ENCODE measurements at regions not wholly inside any gene's neighbourhood (a gene's known extent, or its start where the extent isn't known, plus 50 kb on each side); places are given as distances from the start of the nearest gene placed in this dataset.

DNA sequence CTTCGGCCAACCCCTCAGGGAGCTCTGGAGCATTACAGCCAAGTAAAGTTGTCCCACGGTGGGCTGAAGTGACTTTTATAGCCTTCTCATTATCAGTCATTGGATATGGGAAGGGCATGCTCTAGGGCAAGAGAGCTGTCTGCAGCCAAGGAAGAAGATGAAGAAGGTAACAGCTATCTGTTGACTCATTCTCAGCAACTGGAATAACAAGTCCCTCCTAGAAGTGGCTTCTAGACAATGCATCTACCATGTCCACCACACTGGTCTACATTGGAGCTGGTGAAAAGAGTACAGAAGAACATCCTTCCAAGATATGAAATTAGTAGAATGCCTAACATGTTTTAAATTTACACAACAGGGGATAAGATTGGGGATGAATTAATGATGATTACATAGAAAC lies 524.2 kb downstream of the ACTL7B start:
- peaks cover 13% of the 10 kb centered on the region for H3K9me3 Mint-ChIP-seq (ENCODE audit: low read depth)
- H3K27me3 Mint-ChIP-seq: no peaks in the 10 kb centered on the region
- no peak overlapping the region for H3K4me3 Mint-ChIP-seq
- H3K36me3 Mint-ChIP-seq: no peaks in the 10 kb centered on the region
- CTCF ChIA-PET: no interaction called here
- ATAC-seq (no peak), DNase-seq (no peak)
- no peaks in the 10 kb centered on the region for H3K4me1 Mint-ChIP-seq
- H3K27ac Mint-ChIP-seq: no peak overlapping the region

DNA sequence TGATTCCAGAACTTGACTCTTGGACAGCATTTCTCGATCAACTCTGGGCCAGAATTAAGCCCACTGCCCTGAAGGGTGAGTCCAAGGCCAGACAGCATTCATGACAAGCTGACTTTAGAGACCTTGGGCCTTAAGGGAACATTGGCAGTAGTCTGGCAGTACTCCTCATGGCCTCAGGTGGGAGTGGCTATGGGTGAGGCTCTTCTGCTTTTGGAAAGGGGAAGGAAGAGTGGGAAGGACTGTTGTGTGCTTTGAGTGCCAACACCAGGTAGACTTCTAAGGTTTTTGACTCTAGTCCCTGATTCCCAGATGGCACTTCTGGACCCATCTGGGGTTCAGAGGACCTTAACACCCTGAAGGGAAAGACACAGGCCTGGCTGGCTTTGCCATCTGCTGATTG lies 530.4 kb downstream of the ACTL7B start:
- Mint-ChIP-seq H3K4me3 (no peak overlapping the region), H3K4me1 (no peaks in the 10 kb centered on the region), H3K36me3 (no peaks in the 10 kb centered on the region), H3K27ac (no peak overlapping the region), H3K27me3 (no peaks in the 10 kb centered on the region), H3K9me3 (ENCODE audit: low read depth) (peaks cover 13% of the 10 kb centered on the region)
- no peak for ATAC-seq
- no peak for DNase-seq
- CTCF ChIA-PET: no interaction called here

DNA sequence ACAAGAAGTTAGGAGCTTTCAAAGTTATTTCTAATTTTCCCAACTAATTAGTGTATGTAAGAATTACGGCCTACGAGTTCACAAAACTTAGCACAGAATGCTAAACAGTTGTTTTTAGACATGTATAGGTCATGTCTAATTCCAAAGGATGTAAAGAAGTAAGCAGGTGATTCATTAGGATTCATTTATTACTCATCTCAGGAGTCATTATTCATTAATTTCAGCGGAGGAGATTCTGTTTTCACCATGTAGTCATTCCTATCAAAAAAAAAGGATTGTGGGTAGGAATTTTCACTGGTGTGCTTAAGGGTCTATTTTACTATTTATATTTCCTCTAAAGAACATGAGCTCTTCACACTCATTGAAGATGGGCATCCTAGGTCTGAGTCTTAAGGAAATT lies 532.2 kb downstream of the ACTL7B start:
- CTCF ChIA-PET: interaction anchor here (0.5 kb wide), 1 partner anchor 874 kb away, joined by 4 read pairs; no protein-coding TSS in a partner anchor
- Mint-ChIP-seq H3K36me3 (no peaks in the 10 kb centered on the region), H3K4me3 (no peak overlapping the region), H3K4me1 (no peaks in the 10 kb centered on the region), H3K27ac (no peak overlapping the region), H3K9me3 (ENCODE audit: low read depth) (peaks cover 11% of the 10 kb centered on the region), H3K27me3 (no peaks in the 10 kb centered on the region)
- ATAC-seq (no peak), DNase-seq (no peak)

DNA sequence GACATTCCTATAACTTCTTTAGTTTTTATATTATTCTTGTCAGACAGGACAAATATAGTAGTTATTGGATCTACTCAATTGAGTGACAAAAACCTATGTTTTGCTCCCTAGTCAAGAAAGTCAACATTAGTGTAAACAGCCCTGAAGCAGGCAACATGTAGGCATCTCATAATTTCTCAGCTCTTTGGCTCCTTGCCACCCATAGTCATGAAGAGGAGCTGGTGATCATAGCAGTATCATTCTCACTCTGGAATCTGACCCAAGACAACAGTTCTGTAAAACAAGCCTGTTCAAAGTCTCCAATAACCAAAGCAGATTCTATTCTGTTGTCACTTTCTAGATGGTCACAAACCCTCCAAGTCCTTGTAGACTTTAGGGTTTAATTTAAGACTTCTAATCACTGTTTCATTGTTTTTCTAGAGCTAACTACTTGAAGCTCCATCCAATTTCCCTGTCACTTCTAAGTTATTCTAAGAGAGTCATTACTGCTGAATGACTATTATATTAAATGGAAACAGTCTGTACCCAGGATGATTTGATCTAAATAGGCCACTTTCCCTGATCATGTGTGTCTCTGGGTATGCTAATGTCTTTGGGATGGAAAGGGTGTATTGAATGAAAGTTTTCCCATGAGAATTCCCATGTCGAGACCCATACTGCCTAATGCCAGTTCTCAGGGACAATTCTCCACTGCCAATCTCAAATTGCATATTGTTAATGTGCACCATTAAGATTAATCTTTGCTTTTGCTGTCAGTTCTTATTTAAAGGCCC lies 533.3 kb downstream of the ACTL7B start:
- no peak overlapping the region for H3K4me3 Mint-ChIP-seq
- CTCF ChIA-PET: no interaction called here
- ATAC-seq (no peak), DNase-seq (no peak)
- H3K27me3 Mint-ChIP-seq: no peaks in the 10 kb centered on the region
- no peaks in the 10 kb centered on the region for H3K36me3 Mint-ChIP-seq
- H3K4me1 Mint-ChIP-seq: no peaks in the 10 kb centered on the region
- H3K9me3 Mint-ChIP-seq (ENCODE audit: low read depth): peaks cover 4% of the 10 kb centered on the region
- no peak overlapping the region for H3K27ac Mint-ChIP-seq

DNA sequence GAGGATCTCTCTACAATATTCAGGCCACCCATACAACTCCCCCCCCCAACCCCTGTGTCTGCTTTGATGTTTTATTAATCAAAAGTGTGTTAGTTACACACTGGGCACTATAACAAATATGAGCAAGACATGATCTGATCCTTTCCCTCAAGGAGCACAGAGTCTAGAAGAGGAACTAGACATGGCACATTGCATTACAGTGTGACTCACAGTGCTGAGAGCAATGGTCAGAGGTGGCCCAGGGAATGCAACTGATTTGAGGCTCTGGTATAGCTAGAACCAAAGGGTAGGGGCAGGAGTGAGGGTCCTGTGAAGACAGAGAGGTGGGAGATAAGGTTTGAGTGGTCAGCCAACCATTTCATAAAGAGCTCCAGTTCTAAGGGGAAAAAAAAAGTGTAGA lies 539.2 kb downstream of the ACTL7B start:
- Mint-ChIP-seq H3K4me3 (no peak overlapping the region), H3K27ac (no peak overlapping the region), H3K36me3 (no peaks in the 10 kb centered on the region), H3K4me1 (no peaks in the 10 kb centered on the region), H3K27me3 (no peaks in the 10 kb centered on the region), H3K9me3 (ENCODE audit: low read depth) (no peaks in the 10 kb centered on the region)
- DNase-seq (no peak), ATAC-seq (no peak)
- CTCF ChIA-PET: no interaction called here

DNA sequence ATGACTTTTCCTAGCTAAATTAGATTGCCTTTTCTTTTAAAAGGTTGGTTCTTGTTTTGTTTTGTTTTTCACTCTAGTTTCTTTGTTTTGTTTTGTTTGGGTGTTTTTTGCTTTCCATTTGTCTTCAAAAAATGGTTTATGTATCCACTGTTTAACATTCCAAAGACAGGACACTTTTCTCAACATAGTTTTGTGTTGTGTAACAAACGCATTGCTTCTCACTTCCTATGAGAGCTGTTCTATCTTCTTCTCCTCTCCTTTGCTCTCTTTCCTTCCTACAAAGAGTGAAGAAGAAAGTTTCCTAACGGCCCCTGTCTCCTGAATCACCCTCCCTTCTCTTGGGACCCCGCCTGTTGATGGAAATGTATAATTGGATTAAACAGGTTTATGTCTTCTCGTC lies 539.7 kb downstream of the ACTL7B start:
- DNase-seq (no peak), ATAC-seq (no peak)
- no peak overlapping the region for H3K27ac Mint-ChIP-seq
- H3K4me1 Mint-ChIP-seq: no peaks in the 10 kb centered on the region
- no peaks in the 10 kb centered on the region for H3K36me3 Mint-ChIP-seq
- no peaks in the 10 kb centered on the region for H3K9me3 Mint-ChIP-seq (ENCODE audit: low read depth)
- no peak overlapping the region for H3K4me3 Mint-ChIP-seq
- CTCF ChIA-PET: no interaction called here
- H3K27me3 Mint-ChIP-seq: no peaks in the 10 kb centered on the region

DNA sequence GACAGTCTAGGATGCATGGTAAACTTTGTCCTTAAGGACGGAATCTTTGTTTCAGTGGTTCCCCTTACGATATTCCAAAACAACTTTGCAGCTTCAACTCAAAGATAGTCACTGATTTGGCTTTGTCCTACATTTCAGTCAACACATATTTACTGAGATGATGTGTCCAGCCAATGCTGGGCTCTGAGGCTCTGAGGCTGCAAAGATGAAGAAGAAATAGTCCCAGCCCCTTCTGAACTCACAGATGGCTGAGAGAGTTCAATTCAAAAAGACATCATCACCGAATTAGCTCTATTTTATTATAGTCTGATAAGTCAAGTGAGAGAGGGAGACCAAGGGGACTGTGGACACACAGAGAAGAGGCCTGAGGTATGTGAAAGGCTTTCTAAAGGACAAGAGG lies 544.0 kb downstream of the ACTL7B start:
- Mint-ChIP-seq H3K27me3 (no peaks in the 10 kb centered on the region), H3K4me1 (no peaks in the 10 kb centered on the region), H3K36me3 (no peaks in the 10 kb centered on the region), H3K4me3 (no peak overlapping the region), H3K9me3 (ENCODE audit: low read depth) (peaks cover 2% of the 10 kb centered on the region), H3K27ac (no peak overlapping the region)
- ATAC-seq (no peak), DNase-seq (no peak)
- CTCF ChIA-PET: no interaction called here

DNA sequence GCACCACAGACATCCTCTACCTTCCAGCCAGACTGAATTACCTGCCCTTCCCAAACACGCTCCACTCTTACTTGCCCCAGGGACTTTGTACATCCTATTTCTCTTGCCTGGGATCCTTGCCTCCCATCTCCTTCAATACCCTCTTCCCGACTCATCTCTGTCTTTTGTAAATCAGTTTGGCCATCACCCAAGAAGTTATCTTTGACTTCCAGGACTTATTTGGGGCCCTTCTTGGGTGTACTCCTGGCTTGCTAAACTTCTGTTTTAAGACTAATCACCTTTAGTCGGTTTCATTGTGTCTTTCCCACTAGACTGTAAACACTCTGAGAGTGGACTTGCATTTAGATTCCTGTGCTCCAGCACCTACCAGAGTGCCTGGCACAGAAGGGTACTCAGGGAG lies 545.6 kb downstream of the ACTL7B start:
- ATAC-seq (no peak), DNase-seq (no peak)
- H3K36me3 Mint-ChIP-seq: no peaks in the 10 kb centered on the region
- no peaks in the 10 kb centered on the region for H3K27me3 Mint-ChIP-seq
- H3K9me3 Mint-ChIP-seq (ENCODE audit: low read depth): peaks cover 2% of the 10 kb centered on the region
- no peaks in the 10 kb centered on the region for H3K4me1 Mint-ChIP-seq
- no peak overlapping the region for H3K27ac Mint-ChIP-seq
- CTCF ChIA-PET: no interaction called here
- H3K4me3 Mint-ChIP-seq: no peak overlapping the region

DNA sequence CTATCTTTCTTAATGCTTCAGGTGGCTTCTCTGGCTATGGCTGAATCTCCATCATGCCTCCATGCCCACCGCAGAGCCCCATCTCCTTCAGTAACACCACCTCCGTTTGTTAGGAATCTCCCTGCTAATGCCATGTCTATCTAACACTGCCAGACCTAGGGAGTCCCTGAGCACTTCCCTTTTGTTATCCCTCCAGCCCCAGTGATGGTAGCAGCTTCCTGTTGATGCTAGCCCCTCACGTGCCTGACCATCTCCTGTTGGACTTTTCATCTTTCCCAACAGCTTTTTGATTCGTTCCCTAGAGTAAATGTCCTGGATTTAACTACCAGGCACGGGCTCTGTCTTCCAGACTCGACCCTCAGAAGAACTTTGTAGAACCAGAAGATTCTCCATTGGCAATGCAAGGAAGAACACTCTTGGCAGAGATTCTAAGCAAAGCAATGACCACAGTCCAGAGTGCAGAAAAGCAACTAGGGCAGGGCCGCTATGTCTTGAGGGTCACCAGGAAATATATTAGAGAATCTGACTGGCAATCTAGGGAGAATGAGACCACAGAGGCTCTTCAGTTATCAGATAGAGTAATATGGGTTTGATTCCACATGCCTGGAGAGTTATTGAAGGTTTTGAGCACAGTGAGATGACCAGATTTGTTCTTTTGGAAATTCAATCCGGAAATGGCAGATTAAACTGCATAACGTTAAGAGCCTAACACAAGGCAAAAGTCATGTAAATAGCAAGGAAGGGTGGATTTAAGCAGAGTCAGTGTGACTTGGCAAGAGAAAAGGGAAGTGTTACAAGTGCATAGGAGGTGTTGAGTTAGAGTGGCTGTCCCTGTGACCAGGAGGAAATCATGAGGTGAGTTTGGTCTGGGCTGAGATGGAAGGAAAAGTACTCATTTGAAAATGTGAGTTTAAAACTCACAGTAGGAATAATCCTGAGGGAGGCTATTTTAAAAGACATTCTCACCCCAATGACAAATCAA lies 555.2 kb downstream of the ACTL7B start:
- Mint-ChIP-seq H3K4me3 (no peak overlapping the region), H3K27ac (no peak overlapping the region), H3K4me1 (no peaks in the 10 kb centered on the region), H3K9me3 (ENCODE audit: low read depth) (peaks cover 2% of the 10 kb centered on the region), H3K36me3 (no peaks in the 10 kb centered on the region), H3K27me3 (no peaks in the 10 kb centered on the region)
- CTCF ChIA-PET: no interaction called here
- no peak for DNase-seq
- no peak for ATAC-seq

DNA sequence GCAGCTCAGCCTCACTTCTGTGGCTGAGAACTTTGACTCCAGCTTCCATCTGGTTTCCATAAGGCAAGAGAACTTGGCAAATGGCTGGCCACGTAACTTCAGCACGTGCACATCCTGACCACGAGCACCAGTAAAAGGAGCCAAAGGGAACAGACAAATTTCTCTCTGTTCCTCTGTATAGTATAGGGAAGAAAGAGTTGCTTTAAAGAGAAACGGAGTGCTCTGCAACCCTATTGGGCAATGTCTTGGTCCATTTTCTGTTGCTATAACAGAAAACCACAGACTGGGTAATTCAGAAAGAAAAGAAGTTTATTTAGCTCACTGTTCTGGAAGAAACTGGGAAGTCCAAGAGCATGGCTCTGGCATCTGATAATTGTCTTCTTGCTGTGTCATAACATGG lies 558.7 kb downstream of the ACTL7B start:
- Mint-ChIP-seq H3K27ac (no peak overlapping the region), H3K36me3 (no peaks in the 10 kb centered on the region), H3K9me3 (ENCODE audit: low read depth) (peaks cover 2% of the 10 kb centered on the region), H3K27me3 (no peaks in the 10 kb centered on the region), H3K4me1 (no peaks in the 10 kb centered on the region), H3K4me3 (no peak overlapping the region)
- DNase-seq (no peak), ATAC-seq (no peak)
- CTCF ChIA-PET: no interaction called here

DNA sequence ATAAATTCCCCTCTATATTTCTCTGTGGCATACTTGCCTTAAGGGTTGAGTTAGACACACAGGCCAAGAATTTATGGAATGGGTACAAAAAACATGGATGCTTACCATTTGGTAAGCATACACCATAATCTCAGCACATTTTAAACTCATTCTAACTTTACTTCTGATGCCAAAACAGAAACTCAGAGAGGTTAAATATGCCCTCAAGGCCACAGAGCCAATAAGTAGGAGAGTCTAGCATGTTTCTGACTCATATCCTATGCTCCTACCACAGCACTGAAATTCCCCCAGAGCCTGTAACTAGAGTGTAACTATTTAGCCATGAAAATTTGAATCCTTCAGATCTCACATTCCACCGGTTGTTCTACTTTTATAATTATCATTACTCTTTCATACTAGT lies 559.7 kb downstream of the ACTL7B start:
- Mint-ChIP-seq H3K36me3 (no peaks in the 10 kb centered on the region), H3K4me3 (no peak overlapping the region), H3K4me1 (no peaks in the 10 kb centered on the region), H3K27me3 (no peaks in the 10 kb centered on the region), H3K27ac (no peak overlapping the region), H3K9me3 (ENCODE audit: low read depth) (peaks cover 2% of the 10 kb centered on the region)
- no peak for ATAC-seq
- CTCF ChIA-PET: no interaction called here
- DNase-seq: no peak

DNA sequence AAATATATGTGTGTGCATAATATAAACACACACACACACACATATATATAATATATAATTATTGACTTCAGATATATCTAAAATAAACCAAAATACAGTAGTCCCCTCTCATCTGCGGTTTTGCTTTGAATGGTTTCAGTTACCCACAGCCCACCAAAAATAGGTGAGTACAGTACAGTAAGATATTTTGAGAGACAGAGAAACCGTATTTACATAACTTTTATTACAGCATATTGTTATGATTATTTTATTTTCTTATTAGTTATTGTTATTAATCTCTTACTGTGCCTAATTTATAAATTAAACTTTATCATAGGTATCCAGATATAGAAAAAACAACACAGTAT lies 564.2 kb downstream of the ACTL7B start:
- H3K4me3 Mint-ChIP-seq: no peak overlapping the region
- H3K36me3 Mint-ChIP-seq: no peaks in the 10 kb centered on the region
- ATAC-seq (no peak), DNase-seq (no peak)
- no peaks in the 10 kb centered on the region for H3K4me1 Mint-ChIP-seq
- CTCF ChIA-PET: no interaction called here
- H3K27ac Mint-ChIP-seq: no peak overlapping the region
- no peaks in the 10 kb centered on the region for H3K27me3 Mint-ChIP-seq
- H3K9me3 Mint-ChIP-seq (ENCODE audit: low read depth): peaks cover 2% of the 10 kb centered on the region

DNA sequence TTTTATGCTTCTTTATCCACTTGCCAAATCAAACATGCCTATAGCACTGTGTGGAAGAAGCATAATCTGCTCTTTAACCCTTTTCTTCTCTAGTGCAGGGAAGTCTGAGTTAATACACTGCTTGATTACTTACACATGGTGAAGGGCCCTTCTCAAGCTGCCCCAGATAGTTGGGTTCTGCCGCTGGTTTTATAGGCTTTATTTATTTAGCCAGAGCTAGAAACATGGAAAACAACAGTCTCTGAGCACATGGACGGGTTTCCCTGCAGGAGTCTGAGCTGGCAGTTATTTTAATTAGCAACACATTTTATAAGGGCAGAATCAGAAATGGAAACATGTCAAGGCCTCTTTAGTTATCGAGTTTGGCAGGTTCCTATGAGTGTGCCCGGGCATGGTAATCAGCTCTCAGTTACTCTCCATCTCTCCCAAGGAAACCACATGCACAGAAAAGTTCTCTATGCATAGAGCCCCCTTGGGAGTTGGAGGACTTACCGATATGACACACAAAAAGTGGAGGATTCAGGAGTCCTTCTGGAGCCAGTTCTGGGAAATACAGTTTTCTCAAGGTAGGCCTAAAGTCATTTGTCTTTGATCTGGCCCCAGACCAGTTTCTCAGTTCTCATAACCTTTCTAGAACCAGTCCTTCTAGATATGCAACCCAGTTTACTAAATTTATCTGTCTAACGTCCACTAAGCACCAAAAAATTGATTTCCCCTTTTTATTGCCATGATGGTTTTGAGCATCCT lies 564.8 kb downstream of the ACTL7B start:
- no peak for ATAC-seq
- CTCF ChIA-PET: no interaction called here
- Mint-ChIP-seq H3K9me3 (ENCODE audit: low read depth) (peaks cover 2% of the 10 kb centered on the region), H3K27me3 (no peaks in the 10 kb centered on the region), H3K4me1 (no peaks in the 10 kb centered on the region), H3K36me3 (no peaks in the 10 kb centered on the region), H3K4me3 (no peak overlapping the region), H3K27ac (no peak overlapping the region)
- no peak for DNase-seq
